NCI-H187 (cell line): ENCODE measurements at regions not wholly inside any gene's neighbourhood (a gene's known extent, or its start where the extent isn't known, plus 50 kb on each side); places are given as distances from the start of the nearest gene placed in this dataset.
"Not testable (repeated sequence)": the region's sequence is repeated elsewhere in the genome, so short reads cannot be mapped to it uniquely, and the experiment has no call there.

Experiments
- DNase-seq, 2 experiments: peaks; one replicate each; lab custom pipeline; 2025; lab: John Stamatoyannopoulos, UW

DNA sequence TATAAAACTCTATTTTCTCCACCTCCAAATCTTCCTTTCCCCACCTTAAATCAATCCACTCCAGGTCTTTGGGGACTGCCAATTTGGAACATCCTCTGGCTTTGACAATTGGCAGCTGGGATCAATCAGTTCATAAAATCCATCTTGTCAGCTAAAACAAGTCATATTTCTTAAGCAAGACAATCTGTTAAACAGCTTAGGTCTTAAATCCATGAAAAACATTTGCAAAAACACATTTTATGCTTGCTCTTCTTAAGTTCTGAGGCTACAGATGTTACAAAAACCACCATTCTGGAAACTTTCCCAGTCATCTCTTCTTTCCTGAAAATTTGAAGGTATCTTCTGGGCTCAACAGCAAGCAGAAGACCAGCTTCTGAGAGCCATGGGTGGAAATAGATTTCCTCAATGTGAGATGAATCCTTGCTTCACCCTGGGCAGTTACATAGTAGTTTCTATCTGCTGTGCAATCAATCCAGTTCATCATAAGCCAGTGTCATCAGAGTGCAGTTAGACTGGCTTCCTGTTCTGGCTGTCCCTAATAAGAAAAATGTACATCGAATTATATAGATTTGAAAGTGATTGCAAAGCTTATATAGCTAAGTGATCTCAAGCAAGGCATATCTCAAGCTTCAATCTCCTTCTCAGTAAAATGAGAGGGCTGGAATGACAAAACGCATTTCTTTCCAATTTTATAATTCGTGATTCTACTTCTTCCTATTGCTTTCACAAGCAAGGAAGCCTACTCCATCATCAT, 402.7 kb upstream of the INTU start:
- DNase-seq = no peak

DNA sequence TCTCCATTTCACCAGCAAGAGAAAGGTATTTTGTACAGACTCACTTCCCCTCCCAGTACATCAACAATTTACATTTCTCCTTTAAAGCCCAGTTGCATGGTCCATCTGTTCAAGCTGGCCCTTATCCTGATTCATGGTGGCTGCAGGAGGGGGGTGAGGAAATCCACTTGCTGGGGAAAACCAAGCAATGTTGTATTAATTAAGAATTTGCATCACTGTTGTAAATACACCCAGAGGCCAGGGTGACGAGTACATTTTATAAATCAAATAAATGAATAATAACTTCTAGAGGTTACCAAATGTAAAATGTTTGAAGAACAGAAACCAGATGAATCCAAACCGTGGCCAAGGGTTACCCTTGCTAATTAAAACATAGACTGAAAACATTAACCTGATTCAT, 395.9 kb upstream of the INTU start:
- no peak for DNase-seq

DNA sequence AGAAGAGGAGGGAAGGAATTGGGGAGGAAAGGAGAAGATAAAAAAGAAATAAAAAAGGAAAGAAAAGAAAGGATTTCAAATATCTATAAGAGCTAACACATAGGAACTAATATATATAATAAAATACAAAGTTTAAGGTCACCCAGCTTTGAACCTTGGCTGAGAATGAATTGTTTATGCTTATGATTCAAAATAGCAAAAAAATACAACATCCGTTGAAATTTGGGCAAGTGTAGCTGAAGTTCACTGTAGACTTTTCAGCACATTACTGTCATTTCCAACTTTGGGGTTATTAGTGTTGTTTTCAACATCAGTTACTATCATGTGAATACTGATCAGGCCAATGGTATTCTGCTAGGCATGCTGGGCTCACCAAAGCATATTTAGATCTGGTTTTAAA, 395.2 kb upstream of the INTU start:
- DNase-seq = no peak

DNA sequence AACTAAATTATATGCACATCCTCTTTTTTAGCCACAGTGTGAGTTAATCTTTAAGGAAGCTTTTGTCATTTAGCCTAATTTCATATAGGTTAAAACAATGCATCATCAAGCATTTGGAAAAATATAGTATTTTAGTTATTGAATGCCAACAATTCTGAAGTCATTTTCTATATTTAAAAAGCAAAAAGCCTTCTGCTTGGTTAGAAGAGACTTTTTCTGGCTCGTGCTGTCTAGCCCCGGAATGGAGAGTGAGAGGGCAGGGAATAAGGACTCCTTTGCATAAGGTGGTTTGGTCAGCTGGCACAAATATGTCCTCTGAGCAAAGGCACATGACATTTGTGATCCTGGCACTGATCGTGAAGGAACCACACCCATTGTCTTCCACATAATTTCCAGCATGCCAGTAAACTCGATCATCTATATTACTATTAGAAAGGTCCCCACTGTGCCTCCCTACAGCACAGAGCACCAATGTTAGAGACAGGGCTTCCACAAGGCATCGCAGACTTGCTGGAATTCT, 393.7 kb upstream of the INTU start:
- DNase-seq = no peak

DNA sequence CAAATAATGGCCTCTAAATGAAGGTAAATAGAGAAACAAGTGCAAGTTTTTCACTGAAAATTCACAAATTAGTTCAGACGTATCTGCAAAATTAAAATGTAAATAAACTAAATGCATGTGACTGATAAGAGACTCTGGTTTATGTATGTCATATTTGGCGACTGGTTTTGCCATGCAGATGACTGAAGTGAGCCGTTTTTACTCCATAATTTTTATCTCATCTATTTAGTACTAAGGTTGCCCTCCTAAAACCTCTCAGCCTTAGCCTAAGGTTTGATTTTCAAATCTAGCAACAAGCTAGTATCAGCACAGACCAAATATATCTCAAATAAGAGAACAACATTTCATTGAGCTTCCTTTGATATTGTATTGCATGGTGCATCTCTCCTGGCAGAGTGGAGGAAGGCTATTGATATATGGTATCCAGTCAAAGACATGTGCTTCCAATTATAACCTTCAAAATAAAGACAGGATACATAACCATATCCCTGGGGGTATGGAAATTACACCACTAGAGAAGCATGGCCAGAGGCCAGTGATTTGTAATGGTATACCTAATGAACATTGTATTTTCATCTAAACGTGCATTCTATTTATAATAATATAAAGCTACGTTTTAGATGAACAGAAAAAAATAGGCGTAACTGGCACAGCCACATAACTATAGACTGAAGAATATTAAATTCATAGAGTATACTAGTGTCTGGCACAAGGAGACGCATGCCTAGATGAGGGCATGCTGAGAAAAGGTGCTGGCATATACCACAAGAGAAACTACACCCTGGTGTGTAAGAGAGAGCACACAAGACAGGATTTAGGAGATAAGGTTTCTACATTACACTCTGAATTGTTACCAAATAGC, 392.6 kb upstream of the INTU start:
- no peak for DNase-seq

DNA sequence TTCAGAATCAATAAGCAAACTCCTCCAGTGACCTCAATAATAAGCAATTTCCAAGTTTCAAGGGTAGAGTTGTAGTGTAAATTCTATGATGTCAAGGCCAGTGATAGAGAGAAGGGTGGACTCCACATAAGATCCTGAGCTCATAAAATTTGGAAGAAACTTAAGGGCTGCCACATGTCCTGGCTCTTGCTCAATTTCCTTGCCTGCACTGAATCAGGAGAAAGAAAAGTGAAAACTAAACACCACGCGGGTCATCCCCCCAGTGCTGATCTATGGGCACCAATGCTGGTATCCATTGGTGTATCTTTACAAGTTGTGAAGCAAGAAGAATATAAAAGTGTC, 392.0 kb upstream of the INTU start:
- no peak for DNase-seq

DNA sequence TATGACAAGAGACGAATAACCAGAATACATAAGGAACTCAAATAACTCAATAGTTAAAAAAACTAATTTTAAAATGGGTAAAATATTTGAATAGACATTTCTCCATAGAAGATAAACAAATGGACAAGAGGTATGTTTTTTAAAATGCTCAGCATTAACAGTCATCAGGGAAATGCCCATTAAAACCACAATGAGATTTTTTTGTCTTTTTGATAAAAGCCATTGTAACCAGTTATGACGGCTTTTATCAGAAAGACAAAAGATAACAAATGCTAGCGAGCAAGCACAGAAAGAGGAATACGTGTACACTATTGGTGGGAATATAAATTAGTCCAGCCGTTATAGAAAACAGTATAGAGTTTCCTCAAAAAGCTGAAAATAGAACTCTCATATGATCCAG, 388.2 kb upstream of the INTU start:
- no peak for DNase-seq

DNA sequence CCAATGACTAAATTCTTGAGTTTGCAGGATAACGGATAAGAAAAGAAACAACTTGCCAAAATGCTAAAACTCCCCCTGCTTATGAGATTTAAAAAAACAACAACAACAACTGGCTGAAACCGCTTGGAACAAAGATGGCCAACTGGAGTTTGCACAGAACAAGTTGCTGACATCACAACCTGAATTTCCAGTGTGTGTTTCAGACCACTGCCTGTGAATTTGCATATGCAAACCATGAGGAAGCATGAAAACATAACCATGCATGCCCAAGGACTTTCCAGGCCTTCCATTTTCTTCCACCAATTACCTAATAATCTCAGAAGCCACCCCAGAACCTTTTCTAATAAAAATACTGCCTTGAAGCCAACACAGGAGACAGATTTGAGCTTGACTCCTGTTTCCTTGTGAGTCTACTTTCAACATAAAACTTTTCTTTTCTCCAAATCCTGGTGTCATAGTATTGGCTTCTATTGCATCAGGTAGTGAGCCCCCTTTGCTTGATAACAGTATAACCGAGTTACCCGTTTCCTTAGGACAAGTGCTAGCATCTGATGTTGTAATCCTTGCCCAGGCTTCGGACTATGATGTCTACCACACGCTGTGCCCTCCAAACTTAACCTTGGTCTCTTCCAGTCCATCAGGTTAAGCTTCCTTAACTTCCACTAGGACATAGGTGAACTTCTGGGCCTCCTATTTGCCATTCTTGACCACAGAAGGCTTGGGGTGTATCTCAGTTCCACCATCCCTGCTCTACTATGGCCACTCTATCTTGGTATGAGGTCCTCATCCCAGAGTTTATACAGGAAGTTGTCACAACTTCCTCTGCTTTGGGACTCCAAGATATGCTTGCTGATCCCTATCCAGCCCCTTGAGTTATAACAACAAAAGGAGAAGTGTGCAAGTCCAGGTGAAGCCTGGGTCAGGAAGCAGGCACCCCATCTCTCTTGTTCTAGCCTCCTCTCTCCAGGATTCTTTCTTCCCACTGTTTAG, 385.5 kb upstream of the INTU start:
- no peak for DNase-seq

DNA sequence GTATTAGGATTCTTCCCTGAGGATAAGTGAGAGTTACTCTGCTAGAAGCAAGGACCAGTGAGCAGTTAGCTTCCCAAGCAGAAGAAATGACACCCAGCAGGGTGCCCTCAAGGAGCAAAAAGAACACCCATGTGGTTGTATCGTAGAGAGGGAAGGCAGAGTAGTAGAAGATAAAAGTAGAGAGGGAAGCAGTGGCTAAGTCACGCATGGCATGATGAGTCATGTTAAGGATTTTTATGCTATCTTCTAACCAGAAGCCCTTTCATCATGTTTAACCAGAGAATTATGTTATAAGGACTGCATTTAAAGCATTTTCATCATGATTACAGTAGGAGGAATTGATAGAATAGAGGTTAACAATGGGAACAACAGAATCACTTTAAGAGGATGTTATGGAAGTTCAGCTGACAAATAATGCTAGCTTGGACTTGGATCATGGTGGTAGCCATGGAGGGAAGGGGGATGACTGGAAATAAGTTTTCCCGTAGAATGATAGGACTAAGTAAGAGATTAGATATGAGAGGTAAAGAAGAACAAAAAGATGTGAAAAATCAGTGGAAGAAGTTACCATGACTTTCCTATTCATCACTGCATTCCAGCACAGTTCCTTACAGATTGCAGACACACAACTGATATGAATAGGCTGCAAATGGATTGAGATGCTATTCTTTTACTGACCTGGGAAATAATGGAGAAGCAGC, 383.5 kb upstream of the INTU start:
- no peak for DNase-seq

DNA sequence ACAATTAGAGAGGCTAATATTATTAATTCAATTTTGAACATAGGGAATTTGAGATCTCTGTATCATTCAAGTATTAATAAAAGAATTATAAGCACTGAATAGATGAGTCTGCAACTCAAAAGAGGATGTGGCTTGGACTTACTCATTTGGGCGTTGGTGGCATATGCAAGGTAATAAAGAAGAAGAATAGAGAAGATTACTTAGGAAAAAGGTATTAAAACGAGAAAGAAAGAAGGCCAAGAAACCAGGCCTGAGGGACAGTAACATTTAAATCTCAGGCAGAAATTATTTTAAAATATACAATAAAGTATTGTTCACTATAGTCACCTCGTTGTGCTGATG, 383.0 kb upstream of the INTU start:
- no peak for DNase-seq

DNA sequence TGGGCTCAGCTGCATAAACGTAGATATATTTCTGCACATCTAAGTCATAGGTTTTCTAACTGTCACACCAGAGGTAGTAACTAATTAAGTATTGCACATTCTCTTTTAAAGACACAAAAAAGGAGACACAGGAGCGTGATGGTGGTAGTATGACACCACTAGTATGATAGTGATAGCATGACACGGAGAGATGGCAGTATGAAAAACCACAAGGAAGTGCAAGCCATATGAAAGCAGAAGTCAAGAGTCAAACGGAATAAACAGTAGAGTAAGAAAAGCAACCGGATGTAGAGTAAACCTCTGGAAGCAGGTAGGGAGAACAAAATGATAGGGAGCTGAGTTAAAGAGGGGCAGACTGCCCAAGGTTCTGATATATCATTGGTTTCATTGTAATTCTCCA, 382.2 kb upstream of the INTU start:
- no peak for DNase-seq

DNA sequence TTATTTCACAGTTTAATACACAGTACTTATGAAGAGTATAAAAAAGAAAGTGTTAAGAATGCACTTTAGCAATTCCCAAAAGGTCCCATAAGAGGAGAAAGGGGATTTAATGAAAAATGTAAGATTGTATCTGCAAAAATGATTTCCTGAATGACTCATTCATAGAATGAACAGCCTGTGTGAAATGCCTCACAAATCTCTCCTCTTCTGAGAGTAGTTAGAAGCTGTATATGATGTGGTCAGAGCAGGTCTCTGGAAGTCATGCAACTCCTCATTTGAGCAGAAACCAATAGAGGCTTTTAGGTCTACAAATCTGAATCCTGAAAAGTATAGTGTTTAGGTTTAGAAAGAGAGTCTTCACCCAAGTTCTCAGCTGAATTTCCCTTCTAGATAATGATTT, 381.3 kb upstream of the INTU start:
- no peak for DNase-seq

DNA sequence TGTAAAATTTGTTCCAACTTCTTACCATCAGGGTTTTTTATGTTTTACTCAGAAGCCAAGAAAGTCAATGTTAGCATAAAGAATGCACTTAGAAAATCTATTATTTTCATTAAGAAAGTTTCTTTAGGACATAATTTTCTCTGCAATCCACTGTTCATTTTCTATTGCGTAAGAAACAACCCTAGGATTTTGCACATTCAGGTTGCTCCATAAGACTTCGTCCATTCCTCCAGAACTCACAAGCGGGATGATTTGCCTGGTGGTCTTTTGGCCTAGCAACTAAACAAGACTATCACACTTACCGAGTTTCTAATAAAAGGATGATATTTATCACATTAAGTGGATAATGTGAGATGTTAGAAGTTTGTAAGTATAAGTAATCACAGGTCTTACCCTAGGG, 376.3 kb upstream of the INTU start:
- DNase-seq = no peak

DNA sequence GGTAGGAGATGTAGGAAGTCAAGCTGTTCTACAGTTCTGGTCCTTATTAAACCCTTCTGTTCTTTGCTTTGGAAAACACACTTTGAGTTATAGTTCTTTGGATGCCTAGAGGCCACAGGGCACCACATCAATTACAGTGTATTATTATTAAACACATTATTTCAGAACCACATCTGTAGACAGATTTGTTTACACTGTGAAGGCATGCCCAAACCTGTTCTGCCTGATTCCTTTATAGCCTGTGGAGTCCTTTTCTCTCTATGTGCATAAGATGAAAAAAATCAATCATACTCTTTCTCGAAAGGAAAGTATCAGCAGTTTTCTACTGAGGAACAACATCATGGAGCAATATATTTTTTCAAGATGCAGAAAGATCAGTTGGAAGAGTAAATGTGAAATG, 371.3 kb upstream of the INTU start:
- no peak for DNase-seq

DNA sequence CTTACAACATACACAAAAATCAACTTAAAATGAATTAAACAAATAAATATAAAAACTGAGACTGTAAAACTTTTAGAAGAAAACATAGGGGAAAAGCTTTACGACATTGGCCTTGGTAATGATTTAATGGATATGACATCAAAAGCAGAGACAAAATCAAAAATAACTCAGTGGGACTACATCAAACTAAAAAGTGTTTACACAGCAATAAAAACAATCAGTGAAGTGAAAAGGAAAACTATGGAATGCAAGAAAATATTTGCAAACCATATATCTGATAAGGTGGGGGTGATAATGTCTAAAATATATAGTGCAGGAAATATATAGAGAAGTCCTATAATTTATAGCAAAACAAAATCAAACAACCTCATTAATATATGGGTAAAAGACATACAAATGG, 364.4 kb upstream of the INTU start:
- no peak for DNase-seq

DNA sequence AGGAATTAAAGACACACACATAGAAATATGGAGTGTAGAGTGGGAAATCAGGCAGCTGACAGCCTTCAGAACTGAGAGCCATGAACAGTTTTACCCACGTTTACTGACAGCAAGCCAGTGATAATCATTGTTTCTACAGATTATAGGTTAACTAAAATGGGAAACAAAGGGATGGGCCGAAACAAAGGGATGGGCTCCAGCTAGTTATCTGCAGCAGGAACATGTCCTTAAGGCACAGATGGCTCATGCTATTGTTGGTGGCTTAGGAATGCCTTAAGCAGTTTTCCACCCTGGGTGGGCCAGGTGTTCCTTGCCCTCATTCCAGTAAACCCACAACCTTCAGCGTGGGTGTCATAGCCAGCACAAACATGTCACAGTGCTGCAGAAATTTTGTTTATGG, 355.7 kb upstream of the INTU start:
- not testable (repeated sequence) for DNase-seq

DNA sequence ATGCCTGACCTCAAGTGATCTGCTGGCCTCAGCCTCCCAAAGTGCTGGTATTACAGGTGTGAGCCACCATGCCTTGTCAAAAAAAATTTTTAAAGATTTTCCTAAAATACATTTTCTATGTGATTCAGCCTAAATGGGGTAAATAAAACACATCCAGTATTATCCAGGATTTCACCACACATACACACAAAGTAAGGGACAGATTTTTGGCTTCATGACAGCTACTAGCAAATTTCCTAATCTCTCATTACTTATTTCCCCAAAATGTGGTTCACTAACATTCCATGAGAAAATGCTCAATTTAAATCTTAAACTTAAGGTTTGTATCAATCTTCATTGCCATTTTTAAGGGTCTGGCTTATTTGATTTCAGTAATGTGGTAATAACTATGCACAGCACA, 348.5 kb upstream of the INTU start:
- no peak for DNase-seq

DNA sequence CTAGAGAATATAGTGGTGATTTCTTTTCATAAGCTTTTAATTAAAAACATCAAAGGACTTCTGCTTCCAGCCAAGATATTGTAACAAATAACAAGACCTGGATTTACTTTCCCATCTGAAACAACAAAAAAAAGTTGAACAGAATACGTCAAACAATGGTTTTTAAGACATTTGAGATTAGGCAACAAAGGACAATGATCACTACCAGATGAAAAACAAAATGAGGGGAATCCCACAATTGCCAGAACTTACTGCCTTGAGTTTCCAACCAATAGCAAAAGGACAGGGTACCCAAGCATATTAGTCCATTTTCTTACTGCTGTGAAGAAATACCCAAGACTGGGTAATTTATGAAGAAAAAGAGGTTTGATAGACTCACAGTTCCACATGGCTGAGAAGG, 341.4 kb upstream of the INTU start:
- no peak for DNase-seq

DNA sequence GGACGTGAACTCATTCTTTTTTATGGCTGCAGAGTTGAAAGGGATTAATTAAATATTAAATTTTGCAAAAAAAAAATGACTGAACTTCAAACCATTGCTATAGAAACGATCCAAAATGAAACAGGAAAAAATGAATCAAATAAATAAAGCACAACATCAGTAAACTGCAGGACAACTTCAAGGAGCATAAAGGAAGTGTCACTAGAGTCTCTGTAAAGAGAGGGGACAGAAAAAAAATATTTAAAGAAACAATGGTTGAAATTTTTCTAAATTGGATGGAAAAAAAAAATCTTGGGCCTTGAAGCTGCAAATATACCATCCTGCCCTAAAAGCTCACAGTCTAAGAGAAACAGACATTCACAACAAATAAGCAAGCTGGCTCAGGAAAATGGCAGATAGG, 339.3 kb upstream of the INTU start:
- no peak for DNase-seq

DNA sequence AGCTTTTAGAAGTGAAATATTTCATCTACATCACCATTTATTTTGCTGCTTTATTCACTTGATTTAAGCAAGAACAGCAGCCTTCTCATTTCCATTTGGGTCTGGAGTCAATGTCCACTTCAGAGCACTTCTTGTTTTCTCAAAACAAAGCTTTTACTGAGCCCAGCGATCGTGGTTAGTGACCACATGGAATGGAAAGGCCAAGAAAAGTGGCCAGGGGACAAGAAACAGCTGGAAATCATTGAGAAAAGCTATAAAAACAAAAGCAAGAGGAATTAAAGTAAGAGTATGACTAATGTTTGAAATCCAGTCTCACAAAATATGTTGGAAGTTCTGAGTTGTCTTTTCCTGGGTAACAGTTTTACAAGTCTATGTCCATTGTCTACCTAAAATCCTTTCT, 328.4 kb upstream of the INTU start:
- no peak for DNase-seq

DNA sequence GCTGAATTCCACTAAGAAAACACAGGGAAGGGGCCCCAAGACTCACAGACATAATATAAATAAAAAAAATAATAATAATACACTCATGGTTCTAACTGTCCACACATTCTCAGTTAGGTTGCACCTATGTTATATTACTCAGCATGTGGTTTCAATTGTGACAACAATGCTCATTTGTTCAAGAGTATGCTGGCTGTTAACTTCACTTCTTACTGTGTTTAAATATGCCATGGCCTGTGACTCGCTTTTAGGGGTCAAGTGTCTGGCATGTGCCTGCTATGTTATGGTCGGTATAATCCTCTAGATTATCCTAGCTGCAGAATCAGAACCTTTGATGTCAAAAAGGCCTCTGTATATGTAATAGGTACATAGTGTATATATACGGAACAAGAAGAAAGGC, 324.8 kb upstream of the INTU start:
- no peak for DNase-seq
